SW480 (cell line): ENCODE measurements at regions not wholly inside any gene's neighbourhood (a gene's known extent, or its start where the extent isn't known, plus 50 kb on each side); places are given as distances from the start of the nearest gene placed in this dataset.

ENCODE experiments used
- DNase-seq: peaks from one replicate; pipeline ENCODE4 v3.0.0-alpha.2; 2016; ENCODE audit warnings: low spot score

- DNase-seq = no peak
Measured at GRCh38 chr2:19300961-19301360, 57.5 kb downstream of the OSR1 start.

GRCh38 chr2:19299522-19299921 is 58.9 kb downstream of the OSR1 start:
- no peak for DNase-seq

GRCh38 chr2:19299032-19299431 is 59.4 kb downstream of the OSR1 start:
- no peak for DNase-seq

- DNase-seq = no peak
Measured at GRCh38 chr2:19297716-19298115, 60.7 kb downstream of the OSR1 start.

GRCh38 chr2:19295998-19296502 is 62.4 kb downstream of the OSR1 start:
- DNase-seq = no peak

GRCh38 chr2:19292007-19292406 is 66.4 kb downstream of the OSR1 start:
- DNase-seq = no peak

- DNase-seq = no peak
Measured at GRCh38 chr2:19288291-19288690, 70.1 kb downstream of the OSR1 start.

GRCh38 chr2:19287324-19287723 is 71.1 kb downstream of the OSR1 start:
- no peak for DNase-seq

- DNase-seq = no peak
Measured at GRCh38 chr2:19282305-19282704, 76.1 kb downstream of the OSR1 start.

- no peak for DNase-seq
Measured at GRCh38 chr2:19274439-19274838, 84.0 kb downstream of the OSR1 start.

GRCh38 chr2:19272941-19273470 is 85.4 kb downstream of the OSR1 start:
- DNase-seq = peak; percentile 14

- no peak for DNase-seq
Measured at GRCh38 chr2:19272039-19272438, 86.4 kb downstream of the OSR1 start.

GRCh38 chr2:19264852-19265251 is 93.6 kb downstream of the OSR1 start:
- no peak for DNase-seq

- no peak for DNase-seq
Measured at GRCh38 chr2:19262150-19262549, 96.3 kb downstream of the OSR1 start.

- DNase-seq = no peak
Measured at GRCh38 chr2:19261061-19261460, 97.4 kb downstream of the OSR1 start.

GRCh38 chr2:19256121-19256601 is 102.3 kb downstream of the OSR1 start:
- no peak for DNase-seq

GRCh38 chr2:19255481-19255880 is 102.9 kb downstream of the OSR1 start:
- DNase-seq = no peak

- DNase-seq = no peak
Measured at GRCh38 chr2:19251554-19251953, 106.9 kb downstream of the OSR1 start.

- no peak for DNase-seq
Measured at GRCh38 chr2:19250906-19251305, 107.5 kb downstream of the OSR1 start.

- no peak for DNase-seq
Measured at GRCh38 chr2:19247186-19247585, 111.2 kb downstream of the OSR1 start.

- no peak for DNase-seq
Measured at GRCh38 chr2:19246496-19246895, 111.9 kb downstream of the OSR1 start.

GRCh38 chr2:19244460-19245363 is 113.7 kb downstream of the OSR1 start:
- DNase-seq = no peak

- DNase-seq = no peak
Measured at GRCh38 chr2:19238440-19239060, 119.9 kb downstream of the OSR1 start.
